ENCODE measurements at regions not wholly inside any gene's neighbourhood (a gene's known extent, or its start where the extent isn't known, plus 50 kb on each side); places are given as distances from the start of the nearest gene placed in this dataset.

- TF ChIP-seq SMC3 (IDR thresholded peaks at IDR 0.05; ENCODE audit: low read depth, low read length) (no peak), POLR2A (IDR thresholded peaks at IDR 0.05; ENCODE audit: low read depth, low read length) (no peak), CTCF (conservative IDR thresholded peaks at IDR 0.05; ENCODE audit: low read depth, low read length) (no peak), CEBPB (IDR thresholded peaks at IDR 0.05; ENCODE audit: low read depth, low read length) (peak; percentile 90), RFX5 (IDR thresholded peaks at IDR 0.05; ENCODE audit: low read depth, low read length) (no peak), CHD1 (IDR thresholded peaks at IDR 0.05; ENCODE audit: low read depth, low read length) (no peak), FOS (IDR thresholded peaks at IDR 0.05; ENCODE audit: low read depth, low read length) (peak; percentile 42)
These were observed 56.1 kb upstream of the F3 start for GRCh38 chr1:94597701-94598100.
